ENCODE measurements at regions not wholly inside any gene's neighbourhood (a gene's known extent, or its start where the extent isn't known, plus 50 kb on each side); places are given as distances from the start of the nearest gene placed in this dataset.

DNA sequence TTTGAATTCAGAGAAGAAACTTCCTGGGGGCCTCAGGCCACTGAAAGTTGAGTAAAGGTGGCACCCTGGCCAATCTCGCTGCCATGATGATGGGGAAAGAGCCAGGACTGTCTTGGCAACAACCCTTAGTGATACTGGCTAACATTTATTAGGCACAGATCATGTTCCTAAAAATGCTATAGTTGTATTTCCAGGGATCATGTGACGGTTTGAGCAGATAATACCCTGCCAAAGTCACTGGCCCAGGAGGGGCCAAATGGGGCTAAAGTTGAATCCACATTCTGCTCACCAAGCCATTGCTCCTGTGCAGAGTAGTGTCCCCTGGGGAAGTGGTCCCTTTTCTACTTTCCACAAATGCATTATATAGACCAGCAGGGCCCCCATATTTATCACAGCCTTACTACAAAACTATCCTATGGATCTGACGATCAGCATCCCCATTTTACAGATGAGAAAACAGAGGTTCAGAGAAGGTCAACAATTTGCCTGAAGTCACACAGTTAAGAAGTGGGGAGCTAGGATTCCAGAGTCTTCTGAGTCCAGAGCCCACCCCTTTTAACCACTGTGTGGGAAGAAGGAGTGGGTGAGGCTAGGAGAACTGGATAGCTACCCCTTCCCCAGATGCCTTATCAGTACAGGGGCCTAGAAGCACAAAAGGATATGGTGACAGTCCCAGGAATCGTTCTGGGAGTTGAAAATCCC is 300.0 kb upstream of the IRX3 start:
- TF ChIP-seq, protein P1, sequence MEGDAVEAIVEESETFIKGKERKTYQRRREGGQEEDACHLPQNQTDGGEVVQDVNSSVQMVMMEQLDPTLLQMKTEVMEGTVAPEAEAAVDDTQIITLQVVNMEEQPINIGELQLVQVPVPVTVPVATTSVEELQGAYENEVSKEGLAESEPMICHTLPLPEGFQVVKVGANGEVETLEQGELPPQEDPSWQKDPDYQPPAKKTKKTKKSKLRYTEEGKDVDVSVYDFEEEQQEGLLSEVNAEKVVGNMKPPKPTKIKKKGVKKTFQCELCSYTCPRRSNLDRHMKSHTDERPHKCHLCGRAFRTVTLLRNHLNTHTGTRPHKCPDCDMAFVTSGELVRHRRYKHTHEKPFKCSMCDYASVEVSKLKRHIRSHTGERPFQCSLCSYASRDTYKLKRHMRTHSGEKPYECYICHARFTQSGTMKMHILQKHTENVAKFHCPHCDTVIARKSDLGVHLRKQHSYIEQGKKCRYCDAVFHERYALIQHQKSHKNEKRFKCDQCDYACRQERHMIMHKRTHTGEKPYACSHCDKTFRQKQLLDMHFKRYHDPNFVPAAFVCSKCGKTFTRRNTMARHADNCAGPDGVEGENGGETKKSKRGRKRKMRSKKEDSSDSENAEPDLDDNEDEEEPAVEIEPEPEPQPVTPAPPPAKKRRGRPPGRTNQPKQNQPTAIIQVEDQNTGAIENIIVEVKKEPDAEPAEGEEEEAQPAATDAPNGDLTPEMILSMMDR (IDR thresholded peaks at IDR 0.05), result no peak
- TF ChIP-seq POLR2A (IDR thresholded peaks at IDR 0.05), result no peak
